Immature natural killer cell (primary cell): ENCODE measurements at regions not wholly inside any gene's neighbourhood (a gene's known extent, or its start where the extent isn't known, plus 50 kb on each side); places are given as distances from the start of the nearest gene placed in this dataset.
A peak's percentile ranks its signal among the peaks of the same experiment; 100 is the strongest.
"Not testable (repeated sequence)": the region's sequence is repeated elsewhere in the genome, so short reads cannot be mapped to it uniquely, and the experiment has no call there.

Experiments used
- DNase-seq, 3 donors: peaks; one replicate each; pipeline ENCODE4 v3.0.0; 2022; ENCODE audit warnings: mixed read lengths in 1 of 3
- H3K27ac Mint-ChIP-seq, 6 donors: one replicate each; pipeline ENCODE4 v1.8.0; 2020; ENCODE audit warnings: mixed read lengths in 6 of 6, mild to moderate bottlenecking in 5 of 6, inconsistent platforms in 4 of 6, moderate library complexity in 3 of 6
- H3K27me3 Mint-ChIP-seq, 3 donors: one replicate each; pipeline ENCODE4 v1.8.0; 2020 to 2021; ENCODE audit warnings: low read depth in 3 of 3, mild to moderate bottlenecking in 3 of 3, mixed read lengths in 3 of 3, moderate library complexity in 3 of 3, inconsistent platforms in 1 of 3
- H3K36me3 Mint-ChIP-seq, 3 donors: one replicate each; pipeline ENCODE4 v1.8.0; 2020; ENCODE audit warnings: mixed read lengths in 3 of 3, inconsistent platforms in 2 of 3, mild to moderate bottlenecking in 2 of 3
- H3K4me1 Mint-ChIP-seq, 2 donors: one replicate each; pipeline ENCODE4 v1.8.0; 2020; ENCODE audit warnings: inconsistent platforms in 2 of 2, mild to moderate bottlenecking in 2 of 2, mixed read lengths in 2 of 2, moderate library complexity in 1 of 2
- H3K4me3 Mint-ChIP-seq, 5 donors: one replicate each; pipeline ENCODE4 v1.8.0; 2020; ENCODE audit warnings: mild to moderate bottlenecking in 5 of 5, mixed read lengths in 5 of 5, inconsistent platforms in 3 of 5, moderate library complexity in 3 of 5
- H3K9me3 Mint-ChIP-seq, 6 donors: one replicate each; pipeline ENCODE4 v1.8.0; 2020; ENCODE audit warnings: mild to moderate bottlenecking in 6 of 6, mixed read lengths in 6 of 6, inconsistent platforms in 4 of 6, moderate library complexity in 3 of 6

DNA sequence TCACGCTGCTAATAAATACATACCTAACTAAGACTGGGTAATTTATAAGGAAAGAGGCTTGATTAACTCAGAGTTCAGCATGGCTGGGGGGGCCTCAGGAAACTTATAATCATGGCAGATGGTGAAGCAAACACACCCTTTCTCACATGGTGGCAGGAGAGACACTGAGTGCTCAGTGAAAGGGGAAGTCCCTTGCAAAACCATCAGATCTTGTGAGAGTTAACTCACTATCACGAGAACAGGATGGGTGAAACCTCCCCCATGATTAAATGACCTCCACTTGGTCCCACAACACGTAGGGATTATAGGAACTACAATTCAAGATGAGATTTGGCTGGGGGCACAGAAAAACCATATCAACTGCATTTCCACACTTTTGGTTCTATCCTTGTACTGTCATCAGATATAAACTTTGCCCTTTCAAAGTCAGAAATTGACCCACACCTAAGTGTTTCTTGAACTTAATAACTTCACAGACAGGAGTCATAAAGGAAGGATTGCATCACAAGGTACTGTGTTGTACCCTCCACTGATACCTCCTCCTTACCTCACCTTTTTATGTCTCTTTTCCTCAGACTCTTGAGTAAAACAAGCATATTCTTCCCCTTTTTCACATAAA is 319.1 kb upstream of the PIK3R1 start:
- H3K36me3 Mint-ChIP-seq, result no peaks in the 10 kb centered on the region
- peaks cover 0 to 4% (median 0%) of the 10 kb centered on the region in 6 donors for H3K9me3 Mint-ChIP-seq
- no peaks in the 10 kb centered on the region for H3K4me1 Mint-ChIP-seq
- no peak overlapping the region for H3K27ac Mint-ChIP-seq
- H3K4me3 Mint-ChIP-seq, result no peak overlapping the region
- H3K27me3 Mint-ChIP-seq, result peaks cover 0 to 2% (median 0%) of the 10 kb centered on the region in 3 donors
- no peak for DNase-seq

DNA sequence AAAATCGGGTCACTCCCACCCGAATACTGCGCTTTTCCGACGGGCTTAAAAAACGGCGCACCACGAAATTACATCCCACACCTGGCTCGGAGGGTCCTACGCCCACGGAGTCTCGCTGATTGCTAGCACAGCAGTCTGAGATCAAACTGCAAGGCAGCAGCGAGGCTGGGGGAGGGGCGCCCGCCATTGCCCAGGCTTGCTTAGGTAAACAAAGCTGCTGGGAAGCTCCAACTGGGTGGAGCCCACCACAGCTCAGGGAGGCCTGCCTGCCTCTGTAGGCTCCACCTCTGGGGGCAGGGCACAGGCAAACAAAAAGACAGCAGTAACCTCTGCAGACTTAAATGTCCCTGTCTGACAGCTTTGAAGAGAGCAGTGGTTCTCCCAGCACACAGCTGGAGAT is 325.7 kb upstream of the PIK3R1 start:
- not testable (repeated sequence) for H3K27me3 Mint-ChIP-seq, H3K27ac Mint-ChIP-seq, H3K4me3 Mint-ChIP-seq, H3K4me1 Mint-ChIP-seq, DNase-seq, H3K9me3 Mint-ChIP-seq, H3K36me3 Mint-ChIP-seq

- H3K9me3 Mint-ChIP-seq, result no peaks in the 10 kb centered on the region
- peak overlapping the region in 1 of 6 donors; percentile 18 for H3K27ac Mint-ChIP-seq
- DNase-seq, result peak in 2 of 3 donors; percentile 0 to 13
- no peak overlapping the region for H3K4me3 Mint-ChIP-seq
- no peaks in the 10 kb centered on the region for H3K36me3 Mint-ChIP-seq
- peaks cover 4 to 10% of the 10 kb centered on the region in 2 donors for H3K4me1 Mint-ChIP-seq
- H3K27me3 Mint-ChIP-seq, result peaks cover 0 to 7% (median 2%) of the 10 kb centered on the region in 3 donors
Observed at GRCh38 chr5:67887748-67888161, 327.8 kb upstream of the PIK3R1 start.

- peaks cover 4 to 10% of the 10 kb centered on the region in 2 donors for H3K4me1 Mint-ChIP-seq
Observed at GRCh38 chr5:67886761-67887160, 328.8 kb upstream of the PIK3R1 start.

DNA sequence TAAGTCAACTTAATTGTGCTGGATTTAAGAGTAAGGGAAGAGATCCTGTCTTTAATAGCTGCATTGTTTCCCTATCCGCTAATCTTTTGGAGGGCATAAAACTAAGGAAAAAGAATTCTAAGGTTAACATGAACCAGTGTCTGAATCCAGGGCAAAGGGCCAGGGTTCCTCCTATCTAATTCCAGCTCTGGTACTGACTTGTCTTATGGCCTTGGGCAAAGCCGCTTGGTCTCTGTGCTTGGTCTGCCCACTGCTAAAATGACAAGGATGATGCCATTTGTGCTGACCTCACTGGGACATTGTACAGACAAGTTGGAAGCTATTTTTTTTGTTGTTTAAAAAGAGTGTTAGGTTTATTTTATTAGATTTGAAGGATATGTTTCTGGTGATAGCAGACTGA is 334.7 kb upstream of the PIK3R1 start:
- DNase-seq, result no peak
- Mint-ChIP-seq H3K4me3 (no peak overlapping the region), H3K27ac (no peak overlapping the region), H3K36me3 (no peaks in the 10 kb centered on the region), H3K9me3 (peaks cover 0 to 2% (median 0%) of the 10 kb centered on the region in 6 donors), H3K27me3 (peaks cover 2 to 9% (median 3%) of the 10 kb centered on the region in 3 donors), H3K4me1 (no peaks in the 10 kb centered on the region)

More at GRCh38 chr5:67886761-67887160, 328.8 kb upstream of the PIK3R1 start:
- Mint-ChIP-seq H3K9me3 (peaks cover 0 to 2% (median 0%) of the 10 kb centered on the region in 6 donors), H3K27me3 (peaks cover 0 to 12% (median 0%) of the 10 kb centered on the region in 3 donors), H3K36me3 (no peaks in the 10 kb centered on the region), H3K27ac (no peak overlapping the region), H3K4me3 (no peak overlapping the region)
- no peak for DNase-seq

- H3K4me3 Mint-ChIP-seq, result no peak overlapping the region
- H3K27ac Mint-ChIP-seq, result no peak overlapping the region
- H3K27me3 Mint-ChIP-seq, result peaks cover 3 to 9% (median 3%) of the 10 kb centered on the region in 3 donors
- no peaks in the 10 kb centered on the region for H3K36me3 Mint-ChIP-seq
- no peaks in the 10 kb centered on the region for H3K4me1 Mint-ChIP-seq
- DNase-seq, result no peak
- H3K9me3 Mint-ChIP-seq, result peaks cover 0 to 2% (median 0%) of the 10 kb centered on the region in 6 donors
Observed at GRCh38 chr5:67880511-67880805, 335.1 kb upstream of the PIK3R1 start.

GRCh38 chr5:67879620-67880510 is 335.7 kb upstream of the PIK3R1 start:
- Mint-ChIP-seq H3K9me3 (peaks cover 0 to 2% (median 0%) of the 10 kb centered on the region in 6 donors), H3K4me3 (no peak overlapping the region), H3K27ac (no peak overlapping the region), H3K27me3 (peaks cover 3 to 9% (median 3%) of the 10 kb centered on the region in 3 donors), H3K4me1 (no peaks in the 10 kb centered on the region), H3K36me3 (no peaks in the 10 kb centered on the region)
- DNase-seq, result no peak

DNA sequence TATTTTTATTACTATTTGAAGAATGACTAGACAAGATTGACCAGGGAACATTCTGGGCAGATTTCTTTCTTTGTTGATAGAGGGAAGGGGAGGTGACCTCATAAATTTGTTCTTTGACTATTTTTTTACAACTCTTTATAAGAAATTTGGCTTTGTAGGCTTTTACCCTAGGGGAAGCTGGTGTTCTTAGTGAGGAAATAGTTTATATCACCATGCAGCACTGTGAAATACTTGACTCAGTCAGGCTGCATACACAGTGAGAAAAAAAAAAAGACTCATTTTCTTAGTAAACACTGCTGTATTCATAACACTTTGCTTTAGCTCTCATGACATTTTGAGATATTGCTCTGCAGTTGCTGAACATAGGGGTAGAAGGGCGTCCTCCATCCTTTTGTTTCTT is 336.6 kb upstream of the PIK3R1 start:
- Mint-ChIP-seq H3K27ac (no peak overlapping the region), H3K27me3 (peaks cover 3 to 9% (median 3%) of the 10 kb centered on the region in 3 donors), H3K9me3 (peaks cover 0 to 2% (median 0%) of the 10 kb centered on the region in 6 donors), H3K36me3 (no peaks in the 10 kb centered on the region), H3K4me3 (no peak overlapping the region), H3K4me1 (no peaks in the 10 kb centered on the region)
- DNase-seq, result no peak

DNA sequence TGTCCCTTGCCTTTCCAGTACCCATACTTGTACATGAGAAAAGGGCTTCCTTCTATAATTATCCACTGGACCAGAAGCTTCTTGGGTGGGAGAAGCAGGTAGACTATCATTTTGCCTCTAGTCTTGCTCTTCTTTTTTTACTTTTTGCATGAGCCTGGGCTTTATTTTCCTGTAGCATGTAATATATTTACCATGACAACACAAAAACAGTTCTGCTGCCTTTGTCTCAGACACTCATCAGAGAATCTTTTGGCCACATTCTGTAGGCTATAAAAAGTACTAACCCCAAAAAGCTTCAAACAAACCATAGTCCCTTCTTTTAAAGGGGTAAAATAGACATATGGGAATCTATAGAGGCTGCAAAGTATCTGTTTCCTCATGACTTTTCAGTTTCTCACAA is 339.2 kb upstream of the PIK3R1 start:
- no peak for DNase-seq
- Mint-ChIP-seq H3K27ac (no peak overlapping the region), H3K36me3 (no peaks in the 10 kb centered on the region), H3K27me3 (peaks cover 3 to 6% (median 3%) of the 10 kb centered on the region in 3 donors), H3K4me3 (no peak overlapping the region), H3K9me3 (no peaks in the 10 kb centered on the region), H3K4me1 (no peaks in the 10 kb centered on the region)

DNA sequence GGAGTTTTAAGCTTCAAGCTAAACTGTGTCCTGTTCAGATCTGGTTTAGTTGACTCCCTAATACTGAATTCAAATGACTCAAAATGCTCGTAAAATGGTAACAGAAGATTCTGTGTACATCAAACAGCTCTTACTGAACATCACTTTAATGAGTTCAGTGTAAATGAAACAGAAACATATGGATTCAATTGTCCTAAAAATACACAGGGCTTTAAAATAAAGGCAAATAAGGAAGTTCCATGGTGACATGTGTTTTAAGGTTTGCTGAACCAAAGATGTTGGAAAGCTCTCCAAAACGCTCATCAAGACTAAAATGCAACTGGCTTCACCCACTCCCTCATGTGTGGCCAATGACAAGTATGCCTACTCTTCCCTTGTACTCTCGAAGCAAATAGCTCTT is 340.0 kb upstream of the PIK3R1 start:
- Mint-ChIP-seq H3K27me3 (peaks cover 3 to 6% (median 3%) of the 10 kb centered on the region in 3 donors), H3K4me3 (no peak overlapping the region), H3K27ac (no peak overlapping the region), H3K4me1 (no peaks in the 10 kb centered on the region), H3K36me3 (no peaks in the 10 kb centered on the region), H3K9me3 (no peaks in the 10 kb centered on the region)
- DNase-seq, result no peak

DNA sequence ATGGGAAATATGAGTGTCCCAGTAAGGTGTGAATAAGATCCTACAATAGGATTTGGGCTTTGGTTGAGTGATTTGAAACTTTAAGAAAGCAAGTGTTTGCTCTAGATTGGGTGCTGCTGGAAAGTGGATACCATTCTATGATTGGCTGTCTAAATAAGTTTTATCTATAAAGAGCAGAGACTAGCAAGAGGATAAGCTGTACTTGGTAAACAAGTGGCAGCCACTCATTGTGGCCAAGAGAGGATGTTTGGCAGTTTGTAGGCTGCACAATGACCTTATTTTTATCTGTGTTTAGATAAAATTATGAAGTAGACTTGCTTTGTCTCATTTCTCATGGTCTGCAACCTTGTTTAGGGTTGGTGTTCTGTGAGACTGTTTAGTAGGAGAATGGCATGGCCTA is 341.6 kb upstream of the PIK3R1 start:
- no peak overlapping the region for H3K4me3 Mint-ChIP-seq
- no peak for DNase-seq
- H3K9me3 Mint-ChIP-seq, result peaks cover 0 to 3% (median 0%) of the 10 kb centered on the region in 6 donors
- H3K27ac Mint-ChIP-seq, result no peak overlapping the region
- no peaks in the 10 kb centered on the region for H3K4me1 Mint-ChIP-seq
- peaks cover 2 to 4% (median 3%) of the 10 kb centered on the region in 3 donors for H3K27me3 Mint-ChIP-seq
- H3K36me3 Mint-ChIP-seq, result no peaks in the 10 kb centered on the region

GRCh38 chr5:67870662-67871061 is 344.9 kb upstream of the PIK3R1 start:
- Mint-ChIP-seq H3K4me1 (no peaks in the 10 kb centered on the region), H3K4me3 (no peak overlapping the region), H3K9me3 (peaks cover 0 to 3% (median 0%) of the 10 kb centered on the region in 6 donors), H3K36me3 (no peaks in the 10 kb centered on the region), H3K27me3 (peaks cover 1 to 4% (median 2%) of the 10 kb centered on the region in 3 donors), H3K27ac (no peak overlapping the region)
- no peak for DNase-seq

DNA sequence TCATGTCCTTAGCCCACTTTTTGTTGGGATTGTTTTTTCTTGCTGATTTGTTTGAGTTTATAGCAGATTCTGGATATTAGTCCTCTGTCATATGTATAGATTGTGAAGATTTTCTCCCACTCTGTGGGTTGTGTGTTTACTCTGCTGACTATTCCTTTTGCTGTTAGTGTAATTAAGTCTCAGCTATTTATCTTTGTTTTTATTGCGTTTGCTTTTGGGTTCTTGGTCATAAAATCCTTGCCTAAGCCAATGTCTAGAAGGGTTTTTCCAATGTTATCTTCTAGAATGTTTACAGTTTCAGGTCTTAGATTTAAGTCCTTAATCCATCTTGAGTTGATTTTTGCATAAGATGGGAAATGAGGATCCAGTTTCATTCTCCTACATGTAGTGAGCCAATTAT is 351.2 kb upstream of the PIK3R1 start:
- H3K4me1 Mint-ChIP-seq, H3K27me3 Mint-ChIP-seq, H3K36me3 Mint-ChIP-seq, H3K4me3 Mint-ChIP-seq, H3K9me3 Mint-ChIP-seq, DNase-seq, H3K27ac Mint-ChIP-seq: not testable (repeated sequence)

- no peak for DNase-seq
- Mint-ChIP-seq H3K27me3 (peaks cover 0 to 4% (median 2%) of the 10 kb centered on the region in 3 donors), H3K9me3 (peaks cover 0 to 3% (median 0%) of the 10 kb centered on the region in 6 donors)
Observed at GRCh38 chr5:67858471-67859031, 357.0 kb upstream of the PIK3R1 start.

More at GRCh38 chr5:67858471-67859031, 357.0 kb upstream of the PIK3R1 start:
- Mint-ChIP-seq H3K4me3 (no peak overlapping the region), H3K4me1 (no peaks in the 10 kb centered on the region), H3K36me3 (no peaks in the 10 kb centered on the region), H3K27ac (no peak overlapping the region)
